Chondrocyte (in vitro differentiated cells): ENCODE measurements at regions not wholly inside any gene's neighbourhood (a gene's known extent, or its start where the extent isn't known, plus 50 kb on each side); places are given as distances from the start of the nearest gene placed in this dataset.

ENCODE experiments used
- DNase-seq: peaks from one replicate; pipeline ENCODE4 v3.0.0; 2021; ENCODE audit warnings: mixed read lengths, low spot score
- H3K27ac Mint-ChIP-seq: one replicate; pipeline ENCODE4 v1.8.0; 2021; ENCODE audit warnings: mild to moderate bottlenecking, moderate library complexity, mixed read lengths; ENCODE audit not compliant: unreplicated experiment
- H3K27me3 Mint-ChIP-seq: 2 replicates; pipeline ENCODE4 v1.8.0; 2021; ENCODE audit warnings: low read depth, mixed read lengths
- H3K36me3 Mint-ChIP-seq: 2 replicates; pipeline ENCODE4 v1.8.0; 2021; ENCODE audit warnings: low read depth, mixed read lengths
- H3K4me1 Mint-ChIP-seq: 2 replicates; pipeline ENCODE4 v1.8.0; 2021; ENCODE audit warnings: low read depth, mild to moderate bottlenecking, mixed read lengths
- H3K4me3 Mint-ChIP-seq: one replicate; pipeline ENCODE4 v1.8.0; 2021; ENCODE audit warnings: mild to moderate bottlenecking, moderate library complexity, mixed read lengths; ENCODE audit not compliant: unreplicated experiment
- H3K9me3 Mint-ChIP-seq: 2 replicates; pipeline ENCODE4 v1.8.0; 2021; ENCODE audit warnings: low read depth, mixed read lengths
- TF ChIP-seq, protein P1 (sequence below): fragments of 200-600 bp; sonication (generic); IDR thresholded peaks from 2 replicates; pipeline ENCODE4 v1.5.0; 2021; ENCODE audit warnings: antibody characterized with exemption, mild to moderate bottlenecking, moderate library complexity

DNA sequence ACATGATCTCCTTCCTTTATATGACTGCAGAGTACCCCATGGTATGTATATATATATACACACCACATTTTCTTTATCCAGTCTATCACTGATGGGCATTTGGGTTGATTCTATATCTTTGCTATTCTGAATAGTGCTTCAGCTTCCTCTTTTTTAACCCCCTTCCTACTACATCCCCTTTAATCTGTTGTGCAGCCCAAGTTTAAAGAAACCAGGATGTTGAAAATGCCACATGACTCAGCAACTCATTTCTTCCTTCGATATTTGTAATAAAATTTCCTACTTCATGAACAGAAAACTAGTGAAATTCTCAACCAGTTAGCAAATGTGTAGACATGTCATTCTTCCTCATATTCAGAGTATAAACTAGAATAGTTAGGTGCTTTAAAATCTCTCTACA, 1245.7 kb upstream of the SORCS1 start:
- no peak for DNase-seq
- H3K27ac Mint-ChIP-seq: no peak overlapping the region
- H3K4me1 Mint-ChIP-seq: no peaks in the 10 kb centered on the region
- no peaks in the 10 kb centered on the region for H3K27me3 Mint-ChIP-seq
- TF ChIP-seq, protein P1, sequence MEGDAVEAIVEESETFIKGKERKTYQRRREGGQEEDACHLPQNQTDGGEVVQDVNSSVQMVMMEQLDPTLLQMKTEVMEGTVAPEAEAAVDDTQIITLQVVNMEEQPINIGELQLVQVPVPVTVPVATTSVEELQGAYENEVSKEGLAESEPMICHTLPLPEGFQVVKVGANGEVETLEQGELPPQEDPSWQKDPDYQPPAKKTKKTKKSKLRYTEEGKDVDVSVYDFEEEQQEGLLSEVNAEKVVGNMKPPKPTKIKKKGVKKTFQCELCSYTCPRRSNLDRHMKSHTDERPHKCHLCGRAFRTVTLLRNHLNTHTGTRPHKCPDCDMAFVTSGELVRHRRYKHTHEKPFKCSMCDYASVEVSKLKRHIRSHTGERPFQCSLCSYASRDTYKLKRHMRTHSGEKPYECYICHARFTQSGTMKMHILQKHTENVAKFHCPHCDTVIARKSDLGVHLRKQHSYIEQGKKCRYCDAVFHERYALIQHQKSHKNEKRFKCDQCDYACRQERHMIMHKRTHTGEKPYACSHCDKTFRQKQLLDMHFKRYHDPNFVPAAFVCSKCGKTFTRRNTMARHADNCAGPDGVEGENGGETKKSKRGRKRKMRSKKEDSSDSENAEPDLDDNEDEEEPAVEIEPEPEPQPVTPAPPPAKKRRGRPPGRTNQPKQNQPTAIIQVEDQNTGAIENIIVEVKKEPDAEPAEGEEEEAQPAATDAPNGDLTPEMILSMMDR: no peak
- H3K36me3 Mint-ChIP-seq: no peaks in the 10 kb centered on the region
- H3K4me3 Mint-ChIP-seq: no peak overlapping the region
- peaks cover under 1% of the 10 kb centered on the region for H3K9me3 Mint-ChIP-seq

DNA sequence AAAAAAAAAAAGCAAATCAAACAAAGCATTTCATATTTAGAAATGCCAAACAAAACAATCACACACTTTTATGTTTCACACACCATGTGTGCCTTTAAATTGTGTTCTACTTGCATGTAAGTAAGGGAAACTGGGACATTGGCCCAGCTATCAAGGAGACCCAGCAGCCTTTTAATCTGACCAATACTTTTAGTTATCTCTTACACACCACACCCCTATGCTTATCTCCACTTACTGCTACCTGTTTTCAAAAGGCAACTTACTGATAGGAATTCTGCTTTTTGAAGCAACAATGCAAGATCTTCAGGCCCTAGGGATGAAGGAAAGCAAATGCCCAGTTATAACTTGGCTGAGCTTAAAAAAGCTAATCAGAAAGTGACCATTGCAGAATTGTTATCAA, 1244.8 kb upstream of the SORCS1 start:
- Mint-ChIP-seq H3K4me1 (no peaks in the 10 kb centered on the region), H3K9me3 (peaks cover 7% of the 10 kb centered on the region), H3K4me3 (no peak overlapping the region), H3K27ac (no peak overlapping the region), H3K36me3 (no peaks in the 10 kb centered on the region), H3K27me3 (no peaks in the 10 kb centered on the region)
- TF ChIP-seq, protein P1: no peak
- DNase-seq: no peak

DNA sequence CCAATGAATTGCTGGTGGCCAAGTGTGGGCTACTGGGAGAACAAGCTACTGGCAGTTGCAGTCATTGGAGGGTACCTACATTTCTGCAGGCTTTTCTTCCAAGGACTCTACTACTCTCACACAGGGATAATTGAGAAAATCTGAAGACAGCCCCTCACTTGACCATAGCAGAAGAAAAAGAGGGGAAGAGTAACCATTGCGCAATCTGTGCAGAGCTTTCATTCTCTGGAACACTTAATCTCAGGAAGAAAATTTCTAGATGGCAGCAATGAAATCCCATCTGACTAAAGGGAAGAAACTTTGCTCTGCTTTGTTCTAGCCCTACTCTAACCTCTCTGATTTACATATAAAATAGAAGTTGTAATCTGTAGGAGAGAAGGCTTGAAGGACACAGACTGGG, 1239.6 kb upstream of the SORCS1 start:
- no peak overlapping the region for H3K4me3 Mint-ChIP-seq
- H3K4me1 Mint-ChIP-seq: no peaks in the 10 kb centered on the region
- no peak for DNase-seq
- TF ChIP-seq, protein P1: no peak
- H3K27ac Mint-ChIP-seq: no peak overlapping the region
- no peaks in the 10 kb centered on the region for H3K36me3 Mint-ChIP-seq
- H3K9me3 Mint-ChIP-seq: peaks cover 7% of the 10 kb centered on the region
- H3K27me3 Mint-ChIP-seq: no peaks in the 10 kb centered on the region

DNA sequence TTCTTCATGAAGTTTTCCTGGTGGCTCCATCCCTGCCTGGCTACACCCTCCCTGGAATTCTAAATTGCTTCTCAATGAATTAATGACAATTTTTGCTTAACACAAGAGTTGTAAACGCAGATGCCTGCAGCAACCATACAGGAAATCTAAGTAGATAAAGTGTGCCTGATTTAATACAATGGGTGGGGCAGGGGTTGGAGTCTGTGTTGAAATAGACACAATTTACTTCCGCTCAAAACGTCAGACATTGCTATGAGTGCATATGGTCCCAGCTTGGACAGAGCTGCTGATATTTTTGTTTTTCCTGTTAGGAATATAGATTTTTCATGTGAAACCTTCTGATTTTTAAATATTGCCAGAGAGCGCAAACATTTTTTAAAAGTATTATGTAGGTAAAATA, 1235.0 kb upstream of the SORCS1 start:
- Mint-ChIP-seq H3K27ac (no peak overlapping the region), H3K9me3 (no peaks in the 10 kb centered on the region)

DNA sequence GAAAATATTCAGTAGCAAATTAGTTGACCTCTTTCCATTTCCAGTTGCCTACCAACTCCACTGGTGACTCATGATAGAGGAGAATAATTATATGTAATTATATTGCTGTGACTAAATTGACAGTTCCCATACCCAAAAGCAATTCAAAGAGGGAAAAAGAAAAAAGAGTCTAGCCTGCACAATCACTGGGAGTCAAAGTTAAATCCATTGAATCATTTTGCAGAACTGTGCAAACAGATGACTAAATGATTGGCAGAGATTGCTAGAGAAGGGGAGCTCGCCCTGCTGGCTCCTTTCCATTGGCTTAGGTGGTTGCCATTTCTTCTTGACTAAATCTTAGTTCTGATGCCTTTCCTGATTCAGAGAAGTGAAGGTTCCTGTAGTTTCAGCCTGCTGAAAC, 1228.6 kb upstream of the SORCS1 start:
- H3K27ac Mint-ChIP-seq: no peak overlapping the region
- H3K36me3 Mint-ChIP-seq: no peaks in the 10 kb centered on the region
- H3K27me3 Mint-ChIP-seq: peaks cover 2% of the 10 kb centered on the region
- TF ChIP-seq, protein P1: no peak
- no peaks in the 10 kb centered on the region for H3K9me3 Mint-ChIP-seq
- DNase-seq: no peak
- no peaks in the 10 kb centered on the region for H3K4me1 Mint-ChIP-seq
- no peak overlapping the region for H3K4me3 Mint-ChIP-seq

More for the DNA sequence above, 1235.0 kb upstream of the SORCS1 start:
- TF ChIP-seq, protein P1: no peak
- no peaks in the 10 kb centered on the region for H3K4me1 Mint-ChIP-seq
- no peak for DNase-seq
- H3K27me3 Mint-ChIP-seq: peaks cover 2% of the 10 kb centered on the region
- no peaks in the 10 kb centered on the region for H3K36me3 Mint-ChIP-seq
- H3K4me3 Mint-ChIP-seq: no peak overlapping the region
